ENCODE measurements at regions not wholly inside any gene's neighbourhood (a gene's known extent, or its start where the extent isn't known, plus 50 kb on each side); places are given as distances from the start of the nearest gene placed in this dataset.

- Histone ChIP-seq H3K36me3 (ENCODE audit: low read length) (no peaks in the 10 kb centered on the region; the same call in 1 of the 2 replicates), H2AFZ (ENCODE audit: low read depth, low read length, severe bottlenecking) (no peak overlapping the region), H3K27me3 (ENCODE audit: low read length) (no peaks in the 10 kb centered on the region), H4K20me1 (ENCODE audit: low read depth, low read length) (no peaks in the 10 kb centered on the region), H3K4me2 (ENCODE audit: low read depth, low read length, poor library complexity, severe bottlenecking) (no peak overlapping the region), H3F3A (ENCODE audit: insufficient read depth) (no peaks in the 10 kb centered on the region), H3K9ac (ENCODE audit: low read length) (no peak overlapping the region), H3K79me2 (ENCODE audit: insufficient read depth, low read length) (no peaks in the 10 kb centered on the region), H3K9me2 (replicated peaks; ENCODE audit: insufficient read depth, low read length) (no peaks in the 10 kb centered on the region), H3K9me3 (ENCODE audit: insufficient read depth, low read length) (no peaks in the 10 kb centered on the region), H3K27ac (ENCODE audit: low read depth, low read length) (no peak overlapping the region), H3K4me3 (ENCODE audit: insufficient read depth, low read length, poor library complexity, severe bottlenecking) (no peak overlapping the region)
- TF ChIP-seq CTCF (IDR thresholded peaks at IDR 0.05; ENCODE audit: insufficient read depth, low read length, poor library complexity, severe bottlenecking) (no peak), EZH2phosphoT487 (conservative IDR thresholded peaks at IDR 0.05; ENCODE audit: low read length) (no peak)
These were observed 223.9 kb downstream of the SIM1 start for GRCh38 chr6:100240798-100241197.

GRCh38 chr6:100237821-100238220, 226.9 kb downstream of the SIM1 start:
- H3K79me2 ChIP-seq (ENCODE audit: insufficient read depth, low read length) = no peaks in the 10 kb centered on the region
- no peaks in the 10 kb centered on the region for H4K20me1 ChIP-seq (ENCODE audit: low read depth, low read length)
- H3K4me2 ChIP-seq (ENCODE audit: low read depth, low read length, poor library complexity, severe bottlenecking) = no peak overlapping the region
- no peaks in the 10 kb centered on the region for H3K9me3 ChIP-seq (ENCODE audit: insufficient read depth, low read length)
- H3K4me3 ChIP-seq (ENCODE audit: insufficient read depth, low read length, poor library complexity, severe bottlenecking) = no peak overlapping the region
- no peak overlapping the region for H3K9ac ChIP-seq (ENCODE audit: low read length)
- H3K27ac ChIP-seq (ENCODE audit: low read depth, low read length) = no peak overlapping the region
- no peaks in the 10 kb centered on the region; the same call in 1 of the 2 replicates for H3K36me3 ChIP-seq (ENCODE audit: low read length)
- TF ChIP-seq EZH2phosphoT487 (conservative IDR thresholded peaks at IDR 0.05; ENCODE audit: low read length) = no peak
- no peak for TF ChIP-seq CTCF (IDR thresholded peaks at IDR 0.05; ENCODE audit: insufficient read depth, low read length, poor library complexity, severe bottlenecking)
- no peaks in the 10 kb centered on the region for H3K27me3 ChIP-seq (ENCODE audit: low read length)
- no peak overlapping the region for H2AFZ ChIP-seq (ENCODE audit: low read depth, low read length, severe bottlenecking)
- H3F3A ChIP-seq (ENCODE audit: insufficient read depth) = no peaks in the 10 kb centered on the region
- no peaks in the 10 kb centered on the region for H3K9me2 ChIP-seq (replicated peaks; ENCODE audit: insufficient read depth, low read length)

GRCh38 chr6:100236389-100236788, 228.3 kb downstream of the SIM1 start:
- Histone ChIP-seq H3F3A (ENCODE audit: insufficient read depth) (no peaks in the 10 kb centered on the region), H3K79me2 (ENCODE audit: insufficient read depth, low read length) (no peaks in the 10 kb centered on the region), H3K4me2 (ENCODE audit: low read depth, low read length, poor library complexity, severe bottlenecking) (no peak overlapping the region), H3K4me3 (ENCODE audit: insufficient read depth, low read length, poor library complexity, severe bottlenecking) (no peak overlapping the region), H2AFZ (ENCODE audit: low read depth, low read length, severe bottlenecking) (no peak overlapping the region), H3K9ac (ENCODE audit: low read length) (no peak overlapping the region), H3K9me3 (ENCODE audit: insufficient read depth, low read length) (no peaks in the 10 kb centered on the region), H3K9me2 (replicated peaks; ENCODE audit: insufficient read depth, low read length) (no peaks in the 10 kb centered on the region), H3K27me3 (ENCODE audit: low read length) (no peaks in the 10 kb centered on the region), H3K27ac (ENCODE audit: low read depth, low read length) (no peak overlapping the region), H3K36me3 (ENCODE audit: low read length) (no peaks in the 10 kb centered on the region; the same call in 1 of the 2 replicates), H4K20me1 (ENCODE audit: low read depth, low read length) (no peaks in the 10 kb centered on the region)
- TF ChIP-seq EZH2phosphoT487 (conservative IDR thresholded peaks at IDR 0.05; ENCODE audit: low read length) = no peak
- no peak for TF ChIP-seq CTCF (IDR thresholded peaks at IDR 0.05; ENCODE audit: insufficient read depth, low read length, poor library complexity, severe bottlenecking)
